ENCODE measurements at regions not wholly inside any gene's neighbourhood (a gene's known extent, or its start where the extent isn't known, plus 50 kb on each side); places are given as distances from the start of the nearest gene placed in this dataset.

- TF ChIP-seq CTCF (IDR thresholded peaks at IDR 0.05) = no peak
- no peak for TF ChIP-seq POLR2AphosphoS5 (IDR thresholded peaks at IDR 0.05)
- no peak for TF ChIP-seq POLR2A (IDR thresholded peaks at IDR 0.05)
These were observed 64.3 kb downstream of the FANCF start for GRCh38 chr11:22561283-22561682.
